A673 (cell line): ENCODE measurements at regions not wholly inside any gene's neighbourhood (a gene's known extent, or its start where the extent isn't known, plus 50 kb on each side); places are given as distances from the start of the nearest gene placed in this dataset.

Experiments used
- BruUV-seq: library from RNA; stranded (reverse); fragments of 400-500 nt; replicated peaks from 2 replicates; lab custom pipeline; 2021; lab: Mats Ljungman, UMichigan
- CTCF ChIA-PET: fragments of 300-600 bp; sonication (Branson Sonifier 250); formaldehyde crosslinking; loops from one replicate; lab custom pipeline; 2022; ENCODE audit warnings: antibody characterized with exemption; lab: Charles Lee
- POLR2A ChIA-PET: fragments of 300-600 bp; sonication (Branson Sonifier 250); formaldehyde crosslinking; loops from one replicate; lab custom pipeline; 2022; ENCODE audit warnings: antibody characterized with exemption; ENCODE audit not compliant: low non-redundant PET; lab: Charles Lee
- DNase-seq: peaks from one replicate; pipeline ENCODE4 v3.0.0-alpha.2; 2015; ENCODE audit warnings: low spot score
- H3K27ac ChIP-seq: fragments of 200-600 bp; sonication (generic); 2 replicates; pipeline ENCODE4 v1.5.1; 2016; ENCODE audit warnings: mixed run types, low read depth, mild to moderate bottlenecking, mixed read lengths, antibody characterized with exemption, low read length; ENCODE audit not compliant: poor library complexity, severe bottlenecking
- H3K27me3 ChIP-seq: fragments of 200-600 bp; sonication (generic); replicated peaks from 2 replicates; pipeline ENCODE4 v1.6.1; 2017; ENCODE audit warnings: mixed run types, low read depth, mild to moderate bottlenecking, mixed read lengths, antibody characterized with exemption, low read length; ENCODE audit not compliant: insufficient read depth, poor library complexity
- H3K36me3 ChIP-seq: fragments of 200-600 bp; sonication (generic); 2 replicates; pipeline ENCODE4 v1.6.1; 2016; ENCODE audit warnings: mixed run types, mild to moderate bottlenecking, mixed read lengths, antibody characterized with exemption, low read length; ENCODE audit not compliant: insufficient read depth, poor library complexity, severe bottlenecking
- H3K4me1 ChIP-seq: fragments of 200-600 bp; sonication (generic); 2 replicates; pipeline ENCODE4 v1.6.1; 2017; ENCODE audit warnings: mixed run types, mild to moderate bottlenecking, mixed read lengths, antibody characterized with exemption, low read length; ENCODE audit not compliant: insufficient read depth, poor library complexity, severe bottlenecking
- H3K4me3 ChIP-seq: fragments of 200-600 bp; sonication (generic); 2 replicates; pipeline ENCODE4 v1.5.1; 2016; ENCODE audit warnings: low read depth, mixed run types, mild to moderate bottlenecking, mixed read lengths, low read length; ENCODE audit not compliant: poor library complexity, severe bottlenecking
- H3K9me3 ChIP-seq: fragments of 200-600 bp; sonication (generic); 2 replicates; pipeline ENCODE4 v1.6.1; 2016; ENCODE audit warnings: mixed run types, low read depth, mild to moderate bottlenecking, mixed read lengths, antibody characterized with exemption, low read length; ENCODE audit not compliant: poor library complexity, severe bottlenecking
- EZH2 ChIP-seq: fragments of 200-600 bp; sonication (generic); IDR thresholded peaks from 2 replicates; pipeline ENCODE4 v1.6.1; 2017; ENCODE audit warnings: borderline replicate concordance, low read depth, mild to moderate bottlenecking, mixed read lengths, antibody characterized with exemption, low read length; ENCODE audit not compliant: poor library complexity, severe bottlenecking
- intact Hi-C: fragments of 100-400 bp; cut with micrococcal nuclease; formaldehyde crosslinking; loops from one replicate; pipeline ENCODE4 v1.10.0; 2022; ENCODE audit not compliant: unreplicated experiment
- TF ChIP-seq, protein P1 (sequence below): fragments of 300-800, 200-600 bp; sonication (generic); conservative IDR thresholded peaks from 2 replicates; pipeline ENCODE4 v1.5.1; 2017; ENCODE audit warnings: low read depth, mild to moderate bottlenecking, antibody characterized with exemption, low read length, moderate library complexity, mixed read lengths

DNA sequence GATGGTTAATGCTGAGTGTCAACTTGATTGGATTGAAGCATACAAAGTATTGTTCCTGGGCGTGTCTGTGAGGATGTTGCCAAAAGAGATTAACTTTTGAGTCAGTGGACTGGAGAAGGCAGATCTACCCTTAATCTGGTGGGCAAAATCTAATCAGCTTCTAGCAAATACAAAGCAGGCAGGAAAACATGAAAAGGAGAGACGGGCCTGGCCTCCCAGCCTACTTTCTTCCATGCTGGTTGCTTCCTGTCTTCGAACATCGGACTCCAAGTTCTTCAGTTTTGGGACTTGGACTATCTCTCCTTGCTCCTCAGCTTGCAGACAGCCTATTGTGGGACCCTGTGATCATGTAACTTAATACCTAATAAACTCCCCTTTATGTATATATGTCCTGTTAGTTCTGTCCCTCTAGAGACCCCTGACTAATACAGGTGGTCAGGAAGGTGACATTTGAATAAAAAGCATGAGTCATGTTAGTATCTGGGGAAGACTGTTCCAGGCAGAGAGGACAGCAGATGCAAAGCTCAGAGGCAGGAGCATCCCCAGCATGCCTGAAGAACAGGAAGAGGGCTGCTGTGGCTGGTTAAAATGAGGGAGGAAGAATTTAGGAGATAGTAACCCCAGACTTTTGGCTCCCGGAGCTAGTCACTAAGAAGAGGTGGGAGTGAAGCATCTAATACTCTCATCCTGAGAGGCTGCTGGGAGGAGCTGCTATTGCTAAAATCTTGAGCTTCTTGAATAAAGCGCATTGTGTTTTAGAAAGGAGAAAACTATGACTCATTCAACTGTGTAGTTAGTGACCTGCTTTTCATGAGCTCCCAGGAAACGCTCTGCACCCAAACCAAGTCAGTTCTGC, 207.4 kb upstream of the HES1 start:
- no peak overlapping the region for H3K4me3 ChIP-seq
- no peaks in the 10 kb centered on the region for H3K36me3 ChIP-seq
- no peaks in the 10 kb centered on the region for H3K27me3 ChIP-seq
- peak; percentile 65 for DNase-seq
- ChIA-PET CTCF (interaction anchor here (0.5 kb wide), 1 partner anchor 411 kb away, joined by 3 read pairs; no protein-coding TSS in a partner anchor), POLR2A (interaction anchor here (0.5 kb wide), 1 partner anchor 84 kb away, joined by 3 read pairs; no protein-coding TSS in a partner anchor)
- TF ChIP-seq, protein P1, sequence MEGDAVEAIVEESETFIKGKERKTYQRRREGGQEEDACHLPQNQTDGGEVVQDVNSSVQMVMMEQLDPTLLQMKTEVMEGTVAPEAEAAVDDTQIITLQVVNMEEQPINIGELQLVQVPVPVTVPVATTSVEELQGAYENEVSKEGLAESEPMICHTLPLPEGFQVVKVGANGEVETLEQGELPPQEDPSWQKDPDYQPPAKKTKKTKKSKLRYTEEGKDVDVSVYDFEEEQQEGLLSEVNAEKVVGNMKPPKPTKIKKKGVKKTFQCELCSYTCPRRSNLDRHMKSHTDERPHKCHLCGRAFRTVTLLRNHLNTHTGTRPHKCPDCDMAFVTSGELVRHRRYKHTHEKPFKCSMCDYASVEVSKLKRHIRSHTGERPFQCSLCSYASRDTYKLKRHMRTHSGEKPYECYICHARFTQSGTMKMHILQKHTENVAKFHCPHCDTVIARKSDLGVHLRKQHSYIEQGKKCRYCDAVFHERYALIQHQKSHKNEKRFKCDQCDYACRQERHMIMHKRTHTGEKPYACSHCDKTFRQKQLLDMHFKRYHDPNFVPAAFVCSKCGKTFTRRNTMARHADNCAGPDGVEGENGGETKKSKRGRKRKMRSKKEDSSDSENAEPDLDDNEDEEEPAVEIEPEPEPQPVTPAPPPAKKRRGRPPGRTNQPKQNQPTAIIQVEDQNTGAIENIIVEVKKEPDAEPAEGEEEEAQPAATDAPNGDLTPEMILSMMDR = no peak
- TF ChIP-seq EZH2 = no peak
- BruUV-seq = no TSS peak
- H3K27ac ChIP-seq = peak overlapping the region; percentile 20
- no peaks in the 10 kb centered on the region for H3K9me3 ChIP-seq
- intact Hi-C loops = no loop called here
- H3K4me1 ChIP-seq = peaks cover 13% of the 10 kb centered on the region

DNA sequence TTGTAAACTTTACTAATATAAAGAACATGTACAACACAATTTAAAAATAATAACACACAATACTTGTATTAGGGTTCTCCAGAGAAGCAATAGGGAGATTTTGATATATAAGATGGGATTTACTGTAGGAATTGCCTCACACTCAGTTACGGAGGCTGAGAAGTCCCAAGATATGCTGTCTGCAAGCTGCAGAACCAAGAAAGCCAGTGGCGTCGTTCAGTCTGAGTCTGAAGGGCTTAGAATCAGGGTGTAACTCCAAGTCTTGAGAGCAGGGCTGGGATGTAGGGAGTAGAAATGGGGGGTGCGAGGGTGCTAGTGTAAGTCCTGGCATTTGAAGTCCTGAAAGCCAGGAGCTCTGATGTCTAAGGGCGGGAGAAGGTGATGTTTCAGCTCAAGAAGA, 206.6 kb upstream of the HES1 start:
- intact Hi-C loops = no loop called here
- no peak for DNase-seq
- TF ChIP-seq, protein P1 = no peak
- no peak for TF ChIP-seq EZH2
- POLR2A ChIA-PET = no interaction called here
- Histone ChIP-seq H3K36me3 (no peaks in the 10 kb centered on the region), H3K9me3 (no peaks in the 10 kb centered on the region), H3K27me3 (no peaks in the 10 kb centered on the region), H3K4me3 (no peak overlapping the region), H3K27ac (peak overlapping the region; percentile 20), H3K4me1 (peaks cover 13% of the 10 kb centered on the region)
- no TSS peak for BruUV-seq
- CTCF ChIA-PET = no interaction called here

DNA sequence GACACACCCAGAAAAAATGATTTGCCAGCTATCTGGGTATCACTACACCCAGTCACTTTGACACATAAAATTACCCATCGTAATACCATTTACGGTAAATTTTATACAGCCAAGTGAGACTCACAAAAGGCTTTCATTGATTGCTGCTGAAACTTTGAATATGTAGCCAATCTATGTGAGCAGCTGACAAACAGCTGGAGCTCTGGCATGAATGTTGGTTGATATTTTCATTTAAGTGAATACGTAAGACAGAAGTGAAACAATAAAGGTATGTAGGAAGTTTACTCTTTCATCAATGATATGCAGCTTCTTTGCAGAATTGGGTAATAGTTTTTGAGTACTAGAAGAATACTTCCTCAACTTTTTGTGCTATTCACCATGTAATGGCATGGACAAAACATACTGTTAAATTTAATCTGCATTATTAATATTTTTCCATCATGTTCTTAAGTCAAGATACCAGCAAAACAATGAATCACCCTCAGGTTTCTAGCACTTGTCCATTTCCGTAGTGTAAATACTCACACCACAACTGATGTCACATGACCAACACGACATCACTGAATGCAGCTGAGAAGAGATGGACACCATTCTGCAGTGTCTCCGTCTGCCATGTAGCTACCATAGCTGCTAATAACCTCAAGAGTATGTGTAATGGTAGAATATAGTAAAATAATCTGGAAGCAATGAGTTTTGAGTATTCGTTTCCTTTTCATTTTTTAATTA, 205.9 kb upstream of the HES1 start:
- Histone ChIP-seq H3K4me3 (no peak overlapping the region), H3K27me3 (no peaks in the 10 kb centered on the region), H3K4me1 (peaks cover 13% of the 10 kb centered on the region), H3K27ac (no peak overlapping the region), H3K36me3 (no peaks in the 10 kb centered on the region), H3K9me3 (no peaks in the 10 kb centered on the region)
- ChIA-PET POLR2A (no interaction called here), CTCF (no interaction called here)
- intact Hi-C loops = no loop called here
- no peak for TF ChIP-seq EZH2
- TF ChIP-seq, protein P1 = no peak
- BruUV-seq = no TSS peak
- DNase-seq = no peak
